CD14-positive monocyte (primary cell): ENCODE measurements at regions not wholly inside any gene's neighbourhood (a gene's known extent, or its start where the extent isn't known, plus 50 kb on each side); places are given as distances from the start of the nearest gene placed in this dataset.
"Not testable (repeated sequence)": the region's sequence is repeated elsewhere in the genome, so short reads cannot be mapped to it uniquely, and the experiment has no call there.

Source experiments
- DNase-seq, 3 donors: peaks; one replicate each; pipeline ENCODE4 v3.0.0-alpha.2; 2011 to 2022
- H2AFZ ChIP-seq: 2 replicates; pipeline ENCODE4 v1.6.0; 2012; ENCODE audit warnings: mild to moderate bottlenecking, low read depth, low read length, inconsistent platforms; ENCODE audit not compliant: insufficient read depth, poor library complexity, severe bottlenecking
- H3K27ac ChIP-seq, 2 donors: 1 replicate in 1 of 2; 2 replicates in 1 of 2; pipeline ENCODE4 v1.5.1; 2012 to 2013; ENCODE audit warnings: low read length in 2 of 2, control low read depth in 1 of 2, inconsistent platforms in 1 of 2, low read depth in 1 of 2, mild to moderate bottlenecking in 1 of 2
- H3K27me3 ChIP-seq, 2 donors: one replicate each; pipeline versions ENCODE4 v1.6.0 to v1.6.1; 2011 to 2013; ENCODE audit warnings: low read length in 2 of 2; ENCODE audit not compliant: control insufficient read depth in 2 of 2, insufficient read depth in 2 of 2
- H3K36me3 ChIP-seq, 2 donors: replicated peaks in 1 of 2; 1 replicate in 1 of 2; 2 replicates in 1 of 2; pipeline versions ENCODE4 v1.5.1 to v1.6.1; 2012 to 2013; ENCODE audit warnings: low read length in 2 of 2, control low read depth in 1 of 2, inconsistent platforms in 1 of 2, mild to moderate bottlenecking in 1 of 2; ENCODE audit not compliant: insufficient read depth in 2 of 2, control insufficient read depth in 1 of 2
- H3K4me1 ChIP-seq, 2 donors: 1 replicate in 1 of 2; 2 replicates in 1 of 2; pipeline versions ENCODE4 v1.5.1 to v1.6.1; 2012 to 2013; ENCODE audit warnings: low read length in 2 of 2, control low read depth in 1 of 2, inconsistent platforms in 1 of 2, mild to moderate bottlenecking in 1 of 2, moderate library complexity in 1 of 2; ENCODE audit not compliant: insufficient read depth in 2 of 2, control insufficient read depth in 1 of 2
- H3K4me2 ChIP-seq: replicated peaks from 2 replicates; pipeline ENCODE3; 2012; ENCODE audit warnings: low read length, moderate library complexity, mild to moderate bottlenecking; ENCODE audit not compliant: poor library complexity, severe bottlenecking; ENCODE audit errors: extremely low read depth
- H3K4me3 ChIP-seq, 3 experiments: fragments of 200-600 bp in 1 of 3; sonication (generic) in 1 of 3; replicated peaks in 1 of 3; 1 replicate in 2 of 3; 2 replicates in 1 of 3; pipeline ENCODE4 v1.5.1; 2011 to 2013; ENCODE audit warnings: low read length in 3 of 3, mild to moderate bottlenecking in 3 of 3, control low read depth in 2 of 3, low read depth in 2 of 3, inconsistent platforms in 1 of 3, moderate library complexity in 1 of 3
- H3K79me2 ChIP-seq: 2 replicates; pipeline ENCODE4 v1.6.0; 2012; ENCODE audit warnings: mild to moderate bottlenecking, control low read depth, inconsistent platforms, low read length, moderate library complexity; ENCODE audit not compliant: insufficient read depth
- H3K9ac ChIP-seq: 2 replicates; pipeline ENCODE4 v1.6.0; 2017; ENCODE audit warnings: low read length, mild to moderate bottlenecking; ENCODE audit not compliant: insufficient read depth, poor library complexity, severe bottlenecking
- H3K9me3 ChIP-seq, 2 donors: replicated peaks in 1 of 2; 1 replicate in 1 of 2; 2 replicates in 1 of 2; pipeline versions ENCODE4 v1.5.1 to v1.6.1; 2012 to 2013; ENCODE audit warnings: low read length in 2 of 2, control low read depth in 1 of 2; ENCODE audit not compliant: control insufficient read depth in 1 of 2, insufficient read depth in 1 of 2
- H4K20me1 ChIP-seq: 2 replicates; pipeline ENCODE4 v1.6.0; 2012; ENCODE audit warnings: mild to moderate bottlenecking, low read length, control low read depth, moderate library complexity; ENCODE audit not compliant: insufficient read depth
- H3K27ac Mint-ChIP-seq, 7 donors: one replicate each; pipeline ENCODE4 v1.8.0; 2020; ENCODE audit warnings: mild to moderate bottlenecking in 7 of 7, mixed read lengths in 7 of 7, moderate library complexity in 6 of 7, inconsistent platforms in 2 of 7
- H3K27me3 Mint-ChIP-seq, 3 donors: one replicate each; pipeline ENCODE4 v1.8.0; 2021 to 2022; ENCODE audit warnings: low read depth in 3 of 3, mild to moderate bottlenecking in 3 of 3, mixed read lengths in 3 of 3, moderate library complexity in 3 of 3, inconsistent platforms in 1 of 3
- H3K36me3 Mint-ChIP-seq, 2 donors: one replicate each; pipeline ENCODE4 v1.8.0; 2020; ENCODE audit warnings: mixed read lengths in 2 of 2, inconsistent platforms in 1 of 2, mild to moderate bottlenecking in 1 of 2
- H3K4me1 Mint-ChIP-seq: one replicate; pipeline ENCODE4 v1.8.0; 2020; ENCODE audit warnings: mild to moderate bottlenecking, mixed read lengths
- H3K4me3 Mint-ChIP-seq, 2 donors: one replicate each; pipeline ENCODE4 v1.8.0; 2020; ENCODE audit warnings: mild to moderate bottlenecking in 2 of 2, mixed read lengths in 2 of 2, moderate library complexity in 1 of 2
- H3K9me3 Mint-ChIP-seq, 7 donors: one replicate each; pipeline ENCODE4 v1.8.0; 2020 to 2022; ENCODE audit warnings: mixed read lengths in 7 of 7, mild to moderate bottlenecking in 6 of 7, moderate library complexity in 6 of 7, inconsistent platforms in 2 of 7
- CTCF ChIP-seq: fragments of 200-600 bp; IDR thresholded peaks from one replicate; pipeline ENCODE4 v1.8.0; 2022; ENCODE audit warnings: antibody characterized with exemption, mild to moderate bottlenecking
- WGBS: methylation state at CpG from one replicate; pipeline ENCODE4 v1.1.5; 2013; ENCODE audit warnings: missing lambda C conversion rate; ENCODE audit not compliant: insufficient coverage; 5-methylcytosine and 5-hydroxymethylcytosine counted together
- intact Hi-C, 2 donors: fragments of 100-400 bp; cut with micrococcal nuclease; formaldehyde crosslinking; loops; one replicate each; pipeline versions ENCODE4 v1.15.0 to v1.15.1; 2023

- H3K27me3 Mint-ChIP-seq = peaks cover 0 to 3% (median 0%) of the 10 kb centered on the region in 3 donors
- Histone ChIP-seq H3K9ac (no peak overlapping the region), H3K36me3 (no peaks in the 10 kb centered on the region), H2AFZ (no peak overlapping the region), H3K27me3 (no peaks in the 10 kb centered on the region), H3K4me1 (no peaks in the 10 kb centered on the region), H3K4me2 (no peak overlapping the region), H3K79me2 (no peaks in the 10 kb centered on the region), H3K27ac (no peak overlapping the region), H3K4me3 (no peak overlapping the region), H3K9me3 (peaks cover 27 to 36% of the 10 kb centered on the region in 2 donors), H4K20me1 (no peaks in the 10 kb centered on the region)
- DNase-seq = no peak
- no peak overlapping the region for H3K4me3 Mint-ChIP-seq
- no peak for TF ChIP-seq CTCF
- no peaks in the 10 kb centered on the region for H3K36me3 Mint-ChIP-seq
- peaks cover 23 to 36% (median 26%) of the 10 kb centered on the region in 7 donors for H3K9me3 Mint-ChIP-seq
- H3K4me1 Mint-ChIP-seq = no peaks in the 10 kb centered on the region
- H3K27ac Mint-ChIP-seq = no peak overlapping the region
- intact Hi-C loops = no loop called here
Observed at GRCh38 chr10:91097313-91097712, 123.2 kb upstream of the PCGF5 start.

GRCh38 chr10:91098021-91098420, 122.4 kb upstream of the PCGF5 start:
- intact Hi-C loops, H3K4me1 Mint-ChIP-seq, H3K27me3 Mint-ChIP-seq, H3K36me3 ChIP-seq, DNase-seq, H3K4me3 ChIP-seq, H3K27ac ChIP-seq, H3K27me3 ChIP-seq, H3K4me2 ChIP-seq, H3K4me3 Mint-ChIP-seq, H3K79me2 ChIP-seq, H3K9ac ChIP-seq, H4K20me1 ChIP-seq, H3K4me1 ChIP-seq, H3K36me3 Mint-ChIP-seq, H2AFZ ChIP-seq: not testable (repeated sequence)
- H3K9me3 ChIP-seq = peaks cover 24 to 36% of the 10 kb centered on the region in 2 donors
- Mint-ChIP-seq H3K9me3 (peaks cover 21 to 36% (median 26%) of the 10 kb centered on the region in 7 donors), H3K27ac (peak overlapping the region in 1 of 7 donors; percentile 3)
- WGBS = no CpG with 5 or more reads among the region's 2 CpGs
